Effector memory CD4-positive, alpha-beta T cell (primary cell): ENCODE measurements at regions not wholly inside any gene's neighbourhood (a gene's known extent, or its start where the extent isn't known, plus 50 kb on each side); places are given as distances from the start of the nearest gene placed in this dataset.

Source experiments
- DNase-seq, 3 donors: peaks; one replicate each; pipeline ENCODE4 v3.0.0-alpha.2; 2020
- H3K27ac ChIP-seq: 2 replicates; pipeline ENCODE4 v1.7.0; 2013; ENCODE audit warnings: mild to moderate bottlenecking, low read length, moderate library complexity; ENCODE audit not compliant: insufficient read depth, poor library complexity, severe bottlenecking
- H3K27me3 ChIP-seq: replicated peaks from 2 replicates; pipeline ENCODE4 v1.7.0; 2013; ENCODE audit warnings: mild to moderate bottlenecking, low read length; ENCODE audit not compliant: insufficient read depth, control insufficient read depth, poor library complexity, severe bottlenecking
- H3K36me3 ChIP-seq: 2 replicates; pipeline ENCODE4 v1.7.0; 2013; ENCODE audit warnings: mild to moderate bottlenecking, low read length, moderate library complexity; ENCODE audit not compliant: control insufficient read depth, insufficient read depth
- H3K4me1 ChIP-seq: 2 replicates; pipeline ENCODE4 v1.7.0; 2013; ENCODE audit warnings: low read length, mild to moderate bottlenecking; ENCODE audit not compliant: control insufficient read depth, insufficient read depth, poor library complexity, severe bottlenecking
- H3K4me3 ChIP-seq: 2 replicates; pipeline ENCODE4 v1.7.0; 2013; ENCODE audit warnings: low read length, low read depth, mild to moderate bottlenecking; ENCODE audit not compliant: insufficient read depth, poor library complexity, severe bottlenecking
- H3K9me3 ChIP-seq: 2 replicates; pipeline ENCODE4 v1.7.0; 2013; ENCODE audit warnings: mild to moderate bottlenecking, low read length, moderate library complexity; ENCODE audit not compliant: control insufficient read depth

- Histone ChIP-seq H3K27ac (no peak overlapping the region), H3K27me3 (no peaks in the 10 kb centered on the region), H3K4me1 (no peaks in the 10 kb centered on the region), H3K9me3 (no peaks in the 10 kb centered on the region), H3K4me3 (no peak overlapping the region), H3K36me3 (no peaks in the 10 kb centered on the region)
- no peak for DNase-seq
Measured at GRCh38 chr15:91609966-91610365, 243.5 kb upstream of the SLCO3A1 start.

- no peaks in the 10 kb centered on the region for H3K27me3 ChIP-seq
- no peak overlapping the region for H3K4me3 ChIP-seq
- H3K36me3 ChIP-seq: no peaks in the 10 kb centered on the region
- no peak for DNase-seq
- H3K9me3 ChIP-seq: no peaks in the 10 kb centered on the region
- H3K27ac ChIP-seq: no peak overlapping the region
- no peaks in the 10 kb centered on the region for H3K4me1 ChIP-seq
Measured at GRCh38 chr15:91611561-91612323, 241.8 kb upstream of the SLCO3A1 start.

- Histone ChIP-seq H3K4me3 (no peak overlapping the region), H3K27ac (no peak overlapping the region), H3K4me1 (no peaks in the 10 kb centered on the region), H3K36me3 (no peaks in the 10 kb centered on the region), H3K9me3 (no peaks in the 10 kb centered on the region), H3K27me3 (no peaks in the 10 kb centered on the region)
- DNase-seq: no peak
Measured at GRCh38 chr15:91620229-91620628, 233.3 kb upstream of the SLCO3A1 start.

- no peaks in the 10 kb centered on the region for H3K36me3 ChIP-seq
- no peak overlapping the region for H3K27ac ChIP-seq
- no peak overlapping the region for H3K4me3 ChIP-seq
- H3K27me3 ChIP-seq: no peaks in the 10 kb centered on the region
- no peaks in the 10 kb centered on the region for H3K9me3 ChIP-seq
- DNase-seq: no peak
- no peaks in the 10 kb centered on the region for H3K4me1 ChIP-seq
Measured at GRCh38 chr15:91622235-91622634, 231.3 kb upstream of the SLCO3A1 start.

- Histone ChIP-seq H3K4me3 (no peak overlapping the region), H3K36me3 (no peaks in the 10 kb centered on the region), H3K4me1 (no peaks in the 10 kb centered on the region), H3K9me3 (no peaks in the 10 kb centered on the region), H3K27ac (no peak overlapping the region), H3K27me3 (no peaks in the 10 kb centered on the region)
- no peak for DNase-seq
Measured at GRCh38 chr15:91622711-91623342, 230.7 kb upstream of the SLCO3A1 start.

GRCh38 chr15:91624353-91624968 lies 229.0 kb upstream of the SLCO3A1 start:
- Histone ChIP-seq H3K27ac (no peak overlapping the region), H3K9me3 (no peaks in the 10 kb centered on the region), H3K4me1 (no peaks in the 10 kb centered on the region), H3K36me3 (no peaks in the 10 kb centered on the region), H3K27me3 (no peaks in the 10 kb centered on the region), H3K4me3 (no peak overlapping the region)
- DNase-seq: no peak

GRCh38 chr15:91625506-91625905 lies 228.0 kb upstream of the SLCO3A1 start:
- Histone ChIP-seq H3K4me3 (no peak overlapping the region), H3K27ac (no peak overlapping the region), H3K9me3 (no peaks in the 10 kb centered on the region), H3K27me3 (no peaks in the 10 kb centered on the region), H3K36me3 (no peaks in the 10 kb centered on the region), H3K4me1 (no peaks in the 10 kb centered on the region)
- DNase-seq: no peak

GRCh38 chr15:91627473-91628278 lies 225.8 kb upstream of the SLCO3A1 start:
- Histone ChIP-seq H3K27ac (no peak overlapping the region), H3K9me3 (no peaks in the 10 kb centered on the region), H3K4me3 (no peak overlapping the region), H3K27me3 (no peaks in the 10 kb centered on the region), H3K36me3 (no peaks in the 10 kb centered on the region), H3K4me1 (no peaks in the 10 kb centered on the region)
- no peak for DNase-seq

- H3K27ac ChIP-seq: no peak overlapping the region
- H3K27me3 ChIP-seq: no peaks in the 10 kb centered on the region
- H3K36me3 ChIP-seq: no peaks in the 10 kb centered on the region
- no peak overlapping the region for H3K4me3 ChIP-seq
- no peaks in the 10 kb centered on the region for H3K4me1 ChIP-seq
- no peak for DNase-seq
- no peaks in the 10 kb centered on the region for H3K9me3 ChIP-seq
Measured at GRCh38 chr15:91630090-91630489, 223.4 kb upstream of the SLCO3A1 start.
